HL-60 (cell line): ENCODE measurements at regions not wholly inside any gene's neighbourhood (a gene's known extent, or its start where the extent isn't known, plus 50 kb on each side); places are given as distances from the start of the nearest gene placed in this dataset.

Experiments
- DNase-seq, 2 experiments: peaks; one replicate each; pipeline ENCODE4 v3.0.0-alpha.2; 2010 to 2020; ENCODE audit warnings: low read depth in 1 of 2, low spot score in 1 of 2
- H3K27ac ChIP-seq: fragments of 250-450 bp; sonication (Bioruptor Pico); replicated peaks from 2 replicates; pipeline ENCODE4 v1.5.1; 2020; ENCODE audit warnings: mild to moderate bottlenecking, moderate library complexity
- H3K27me3 ChIP-seq: fragments of 250-450 bp; sonication (Bioruptor Pico); 2 replicates; pipeline ENCODE4 v1.5.1; 2021; ENCODE audit warnings: mild to moderate bottlenecking, moderate library complexity; ENCODE audit not compliant: insufficient read depth, poor library complexity, severe bottlenecking
- H3K4me3 ChIP-seq: replicated peaks from 2 replicates; pipeline ENCODE4 v1.5.1; 2011; ENCODE audit warnings: mild to moderate bottlenecking, control low read depth, low read length; ENCODE audit not compliant: insufficient read depth
- CTCF ChIP-seq: IDR thresholded peaks from one replicate; pipeline ENCODE4 v1.5.1; 2011; ENCODE audit warnings: low read length, control low read depth, inconsistent platforms; ENCODE audit not compliant: insufficient read depth
- GABPA ChIP-seq: IDR thresholded peaks from 2 replicates; pipeline ENCODE4 v1.6.1; 2012; ENCODE audit warnings: low read depth
- POLR2AphosphoS5 ChIP-seq: IDR thresholded peaks from 2 replicates; pipeline ENCODE4 v1.6.1; 2012; ENCODE audit warnings: low read depth
- SPI1 ChIP-seq: IDR thresholded peaks from 2 replicates; pipeline ENCODE4 v1.6.1; 2012; ENCODE audit warnings: low read depth, mild to moderate bottlenecking, borderline replicate concordance
- TF ChIP-seq, protein P1 (sequence below): IDR thresholded peaks from 2 replicates; pipeline ENCODE4 v1.6.1; 2012; ENCODE audit warnings: low read depth; ENCODE audit not compliant: insufficient replicate concordance

DNA sequence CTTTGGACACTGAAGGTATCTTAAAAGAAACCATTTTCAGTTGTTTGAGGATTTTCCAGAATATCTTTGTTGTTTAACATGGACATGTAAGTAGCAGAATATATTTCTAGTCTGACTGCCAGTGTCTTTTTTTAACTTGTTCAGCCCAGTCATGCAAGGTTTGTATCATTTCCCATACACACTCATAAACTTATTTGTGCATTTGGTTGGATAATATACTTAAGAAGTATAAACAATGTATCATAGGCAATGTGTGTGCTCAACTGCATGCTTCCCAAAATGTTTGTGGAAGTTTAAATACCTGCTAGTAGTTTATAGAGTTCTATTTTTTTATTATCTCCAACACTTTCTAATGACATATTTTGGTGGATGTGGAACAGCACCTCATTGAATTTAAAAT lies 707.4 kb upstream of the FBXO33 start:
- Histone ChIP-seq H3K27ac (no peak overlapping the region), H3K27me3 (no peaks in the 10 kb centered on the region), H3K4me3 (no peak overlapping the region)
- no peak for DNase-seq
- TF ChIP-seq, protein P1, sequence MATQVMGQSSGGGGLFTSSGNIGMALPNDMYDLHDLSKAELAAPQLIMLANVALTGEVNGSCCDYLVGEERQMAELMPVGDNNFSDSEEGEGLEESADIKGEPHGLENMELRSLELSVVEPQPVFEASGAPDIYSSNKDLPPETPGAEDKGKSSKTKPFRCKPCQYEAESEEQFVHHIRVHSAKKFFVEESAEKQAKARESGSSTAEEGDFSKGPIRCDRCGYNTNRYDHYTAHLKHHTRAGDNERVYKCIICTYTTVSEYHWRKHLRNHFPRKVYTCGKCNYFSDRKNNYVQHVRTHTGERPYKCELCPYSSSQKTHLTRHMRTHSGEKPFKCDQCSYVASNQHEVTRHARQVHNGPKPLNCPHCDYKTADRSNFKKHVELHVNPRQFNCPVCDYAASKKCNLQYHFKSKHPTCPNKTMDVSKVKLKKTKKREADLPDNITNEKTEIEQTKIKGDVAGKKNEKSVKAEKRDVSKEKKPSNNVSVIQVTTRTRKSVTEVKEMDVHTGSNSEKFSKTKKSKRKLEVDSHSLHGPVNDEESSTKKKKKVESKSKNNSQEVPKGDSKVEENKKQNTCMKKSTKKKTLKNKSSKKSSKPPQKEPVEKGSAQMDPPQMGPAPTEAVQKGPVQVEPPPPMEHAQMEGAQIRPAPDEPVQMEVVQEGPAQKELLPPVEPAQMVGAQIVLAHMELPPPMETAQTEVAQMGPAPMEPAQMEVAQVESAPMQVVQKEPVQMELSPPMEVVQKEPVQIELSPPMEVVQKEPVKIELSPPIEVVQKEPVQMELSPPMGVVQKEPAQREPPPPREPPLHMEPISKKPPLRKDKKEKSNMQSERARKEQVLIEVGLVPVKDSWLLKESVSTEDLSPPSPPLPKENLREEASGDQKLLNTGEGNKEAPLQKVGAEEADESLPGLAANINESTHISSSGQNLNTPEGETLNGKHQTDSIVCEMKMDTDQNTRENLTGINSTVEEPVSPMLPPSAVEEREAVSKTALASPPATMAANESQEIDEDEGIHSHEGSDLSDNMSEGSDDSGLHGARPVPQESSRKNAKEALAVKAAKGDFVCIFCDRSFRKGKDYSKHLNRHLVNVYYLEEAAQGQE = no peak
- TF ChIP-seq POLR2AphosphoS5 = no peak
- TF ChIP-seq CTCF = no peak
- TF ChIP-seq SPI1 = no peak
- TF ChIP-seq GABPA = no peak

DNA sequence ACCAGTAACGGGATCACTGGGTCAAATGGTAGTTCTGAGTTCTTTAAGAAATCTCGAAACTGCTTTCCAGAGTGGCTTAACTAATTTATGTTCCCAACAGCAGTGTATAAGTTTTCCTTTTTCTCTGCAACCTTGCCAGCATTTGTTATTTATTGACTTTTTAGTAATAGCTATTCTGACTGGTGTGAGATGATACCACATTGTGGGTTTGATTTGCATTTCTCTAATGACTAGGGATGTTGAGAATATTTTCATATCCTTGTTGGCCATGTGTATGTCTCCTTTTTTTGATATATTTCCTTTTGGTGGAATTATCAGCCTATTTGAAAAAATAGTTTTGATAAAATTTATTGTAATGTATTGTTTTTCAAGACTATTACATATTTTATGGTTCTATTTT lies 701.2 kb upstream of the FBXO33 start:
- Histone ChIP-seq H3K4me3 (no peak overlapping the region), H3K27ac (no peak overlapping the region), H3K27me3 (no peaks in the 10 kb centered on the region)
- no peak for DNase-seq
- TF ChIP-seq SPI1 = no peak
- TF ChIP-seq, protein P1 = no peak
- TF ChIP-seq CTCF = no peak
- no peak for TF ChIP-seq GABPA
- TF ChIP-seq POLR2AphosphoS5 = no peak

DNA sequence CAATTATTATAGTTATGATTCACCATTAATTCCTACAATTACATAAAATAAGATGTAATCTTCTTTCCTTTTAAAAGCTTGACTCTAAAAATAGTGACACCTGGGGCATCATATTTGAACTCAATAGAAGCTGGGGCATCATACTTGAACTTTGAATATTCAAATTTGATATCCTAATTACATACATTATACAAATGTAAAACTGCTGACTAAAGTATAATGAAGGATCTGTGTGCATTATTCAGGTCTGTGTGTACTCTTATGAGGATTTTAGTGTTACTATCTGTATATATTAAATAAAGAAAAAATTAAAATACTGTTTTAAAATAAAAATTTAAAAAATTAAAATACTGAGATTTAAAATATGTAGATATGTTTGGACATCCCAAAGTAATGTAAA lies 696.9 kb upstream of the FBXO33 start:
- no peak for DNase-seq
- Histone ChIP-seq H3K27ac (no peak overlapping the region), H3K4me3 (no peak overlapping the region), H3K27me3 (no peaks in the 10 kb centered on the region)
- no peak for TF ChIP-seq SPI1
- TF ChIP-seq POLR2AphosphoS5 = no peak
- TF ChIP-seq, protein P1 = no peak
- no peak for TF ChIP-seq GABPA
- no peak for TF ChIP-seq CTCF
